ENCODE measurements at regions not wholly inside any gene's neighbourhood (a gene's known extent, or its start where the extent isn't known, plus 50 kb on each side); places are given as distances from the start of the nearest gene placed in this dataset.

- no peak for TF ChIP-seq CTCF (IDR thresholded peaks at IDR 0.05; ENCODE audit: unreplicated experiment)
- H3K4me3 Mint-ChIP-seq (ENCODE audit: low read depth), result no peak overlapping the region
- no peaks in the 10 kb centered on the region for H3K27me3 Mint-ChIP-seq
- H3K9me3 Mint-ChIP-seq (ENCODE audit: low read depth), result peaks cover 3% of the 10 kb centered on the region
- no peaks in the 10 kb centered on the region for H3K36me3 Mint-ChIP-seq (ENCODE audit: insufficient read depth)
- DNase-seq (ENCODE audit: low spot score, unreplicated experiment), result no peak
- H3K27ac Mint-ChIP-seq, result no peak overlapping the region
- H3K4me1 Mint-ChIP-seq (ENCODE audit: low read depth), result peaks cover 9% of the 10 kb centered on the region
Observed at GRCh38 chr14:87158283-87158682, 834.7 kb downstream of the GALC start.

GRCh38 chr14:87156878-87157277 lies 836.1 kb downstream of the GALC start:
- no peak for DNase-seq (ENCODE audit: low spot score, unreplicated experiment)
- no peaks in the 10 kb centered on the region for H3K36me3 Mint-ChIP-seq (ENCODE audit: insufficient read depth)
- H3K9me3 Mint-ChIP-seq (ENCODE audit: low read depth), result peaks cover 3% of the 10 kb centered on the region
- no peak overlapping the region for H3K4me3 Mint-ChIP-seq (ENCODE audit: low read depth)
- H3K27ac Mint-ChIP-seq, result no peak overlapping the region
- no peaks in the 10 kb centered on the region for H3K27me3 Mint-ChIP-seq
- peaks cover 15% of the 10 kb centered on the region for H3K4me1 Mint-ChIP-seq (ENCODE audit: low read depth)
- TF ChIP-seq CTCF (IDR thresholded peaks at IDR 0.05; ENCODE audit: unreplicated experiment), result no peak

GRCh38 chr14:87155856-87156488 lies 837.0 kb downstream of the GALC start:
- Mint-ChIP-seq H3K27ac (no peak overlapping the region), H3K9me3 (ENCODE audit: low read depth) (peaks cover 3% of the 10 kb centered on the region), H3K36me3 (ENCODE audit: insufficient read depth) (no peaks in the 10 kb centered on the region), H3K27me3 (no peaks in the 10 kb centered on the region), H3K4me1 (ENCODE audit: low read depth) (peaks cover 7% of the 10 kb centered on the region), H3K4me3 (ENCODE audit: low read depth) (no peak overlapping the region)
- no peak for TF ChIP-seq CTCF (IDR thresholded peaks at IDR 0.05; ENCODE audit: unreplicated experiment)
- DNase-seq (ENCODE audit: low spot score, unreplicated experiment), result no peak

GRCh38 chr14:87153901-87154300 lies 839.1 kb downstream of the GALC start:
- Mint-ChIP-seq H3K27ac (no peak overlapping the region), H3K27me3 (no peaks in the 10 kb centered on the region), H3K36me3 (ENCODE audit: insufficient read depth) (no peaks in the 10 kb centered on the region), H3K4me1 (ENCODE audit: low read depth) (peaks cover 6% of the 10 kb centered on the region), H3K9me3 (ENCODE audit: low read depth) (no peaks in the 10 kb centered on the region), H3K4me3 (ENCODE audit: low read depth) (no peak overlapping the region)
- TF ChIP-seq CTCF (IDR thresholded peaks at IDR 0.05; ENCODE audit: unreplicated experiment), result no peak
- no peak for DNase-seq (ENCODE audit: low spot score, unreplicated experiment)

GRCh38 chr14:87153391-87153790 lies 839.6 kb downstream of the GALC start:
- Mint-ChIP-seq H3K27ac (no peak overlapping the region), H3K9me3 (ENCODE audit: low read depth) (no peaks in the 10 kb centered on the region), H3K4me3 (ENCODE audit: low read depth) (no peak overlapping the region), H3K27me3 (no peaks in the 10 kb centered on the region), H3K36me3 (ENCODE audit: insufficient read depth) (no peaks in the 10 kb centered on the region), H3K4me1 (ENCODE audit: low read depth) (peaks cover 6% of the 10 kb centered on the region)
- no peak for TF ChIP-seq CTCF (IDR thresholded peaks at IDR 0.05; ENCODE audit: unreplicated experiment)
- DNase-seq (ENCODE audit: low spot score, unreplicated experiment), result no peak
